ENCODE measurements at regions not wholly inside any gene's neighbourhood (a gene's known extent, or its start where the extent isn't known, plus 50 kb on each side); places are given as distances from the start of the nearest gene placed in this dataset.

- Histone ChIP-seq H3K36me3 (ENCODE audit: control insufficient read depth in 2 of 2, insufficient read depth in 2 of 2, low read length in 1 of 2) (no peaks in the 10 kb centered on the region; a peak in 1 of 4 replicates), H3K4me1 (ENCODE audit: control insufficient read depth, insufficient read depth, low read length) (no peaks in the 10 kb centered on the region), H3K9ac (ENCODE audit: control insufficient read depth, insufficient read depth, low read length) (no peak overlapping the region), H3K27ac (ENCODE audit: control insufficient read depth, insufficient read depth) (no peak overlapping the region), H3K9me3 (replicated peaks; ENCODE audit: control insufficient read depth, insufficient read depth, low read length) (no peaks in the 10 kb centered on the region), H3K4me2 (ENCODE audit: control insufficient read depth, insufficient read depth) (no peak overlapping the region), H3K79me2 (ENCODE audit: control insufficient read depth, insufficient read depth, low read length) (no peaks in the 10 kb centered on the region), H3K4me3 (no peak overlapping the region), H4K20me1 (ENCODE audit: control insufficient read depth, insufficient read depth) (no peaks in the 10 kb centered on the region), H2AFZ (ENCODE audit: control insufficient read depth, low read depth, low read length) (no peak overlapping the region), H3K27me3 (replicated peaks in 1 of 2; ENCODE audit: control insufficient read depth in 2 of 2, insufficient read depth in 2 of 2, low read length in 1 of 2) (no peaks in the 10 kb centered on the region)
- ATAC-seq: no peak
- intact Hi-C loops (cut with micrococcal nuclease; ENCODE audit: unreplicated experiment) (no loop called here), in situ Hi-C loops (cut with MboI) (no loop called here)
- DNase-seq (ENCODE audit: low read depth, low spot score): no peak
- WGBS (ENCODE audit: insufficient coverage, insufficient replicate concordance, low lambda C conversion rate, missing lambda C conversion rate): 11% methylated on average over 2 of the region's 2 CpGs
- TF ChIP-seq MYB (IDR thresholded peaks at IDR 0.05; ENCODE audit: borderline replicate concordance, low read depth, low read length) (no peak), SPI1 (IDR thresholded peaks at IDR 0.05; ENCODE audit: borderline replicate concordance, insufficient read depth, low read depth, low read length) (no peak), ZNF24 (IDR thresholded peaks at IDR 0.05) (no peak), MEF2B (IDR thresholded peaks at IDR 0.05; ENCODE audit: partially characterized antibody, poor library complexity, severe bottlenecking) (no peak), SIX5 (IDR thresholded peaks at IDR 0.05; ENCODE audit: low read depth, low read length, severe bottlenecking) (no peak)
- TF ChIP-seq, protein P1, sequence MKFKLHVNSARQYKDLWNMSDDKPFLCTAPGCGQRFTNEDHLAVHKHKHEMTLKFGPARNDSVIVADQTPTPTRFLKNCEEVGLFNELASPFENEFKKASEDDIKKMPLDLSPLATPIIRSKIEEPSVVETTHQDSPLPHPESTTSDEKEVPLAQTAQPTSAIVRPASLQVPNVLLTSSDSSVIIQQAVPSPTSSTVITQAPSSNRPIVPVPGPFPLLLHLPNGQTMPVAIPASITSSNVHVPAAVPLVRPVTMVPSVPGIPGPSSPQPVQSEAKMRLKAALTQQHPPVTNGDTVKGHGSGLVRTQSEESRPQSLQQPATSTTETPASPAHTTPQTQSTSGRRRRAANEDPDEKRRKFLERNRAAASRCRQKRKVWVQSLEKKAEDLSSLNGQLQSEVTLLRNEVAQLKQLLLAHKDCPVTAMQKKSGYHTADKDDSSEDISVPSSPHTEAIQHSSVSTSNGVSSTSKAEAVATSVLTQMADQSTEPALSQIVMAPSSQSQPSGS (IDR thresholded peaks at IDR 0.05; ENCODE audit: low read length): no peak
- TF ChIP-seq, protein P2, sequence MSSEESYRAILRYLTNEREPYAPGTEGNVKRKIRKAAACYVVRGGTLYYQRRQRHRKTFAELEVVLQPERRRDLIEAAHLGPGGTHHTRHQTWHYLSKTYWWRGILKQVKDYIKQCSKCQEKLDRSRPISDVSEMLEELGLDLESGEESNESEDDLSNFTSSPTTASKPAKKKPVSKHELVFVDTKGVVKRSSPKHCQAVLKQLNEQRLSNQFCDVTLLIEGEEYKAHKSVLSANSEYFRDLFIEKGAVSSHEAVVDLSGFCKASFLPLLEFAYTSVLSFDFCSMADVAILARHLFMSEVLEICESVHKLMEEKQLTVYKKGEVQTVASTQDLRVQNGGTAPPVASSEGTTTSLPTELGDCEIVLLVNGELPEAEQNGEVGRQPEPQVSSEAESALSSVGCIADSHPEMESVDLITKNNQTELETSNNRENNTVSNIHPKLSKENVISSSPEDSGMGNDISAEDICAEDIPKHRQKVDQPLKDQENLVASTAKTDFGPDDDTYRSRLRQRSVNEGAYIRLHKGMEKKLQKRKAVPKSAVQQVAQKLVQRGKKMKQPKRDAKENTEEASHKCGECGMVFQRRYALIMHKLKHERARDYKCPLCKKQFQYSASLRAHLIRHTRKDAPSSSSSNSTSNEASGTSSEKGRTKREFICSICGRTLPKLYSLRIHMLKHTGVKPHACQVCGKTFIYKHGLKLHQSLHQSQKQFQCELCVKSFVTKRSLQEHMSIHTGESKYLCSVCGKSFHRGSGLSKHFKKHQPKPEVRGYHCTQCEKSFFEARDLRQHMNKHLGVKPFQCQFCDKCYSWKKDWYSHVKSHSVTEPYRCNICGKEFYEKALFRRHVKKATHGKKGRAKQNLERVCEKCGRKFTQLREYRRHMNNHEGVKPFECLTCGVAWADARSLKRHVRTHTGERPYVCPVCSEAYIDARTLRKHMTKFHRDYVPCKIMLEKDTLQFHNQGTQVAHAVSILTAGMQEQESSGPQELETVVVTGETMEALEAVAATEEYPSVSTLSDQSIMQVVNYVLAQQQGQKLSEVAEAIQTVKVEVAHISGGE (CRISPR knock-in tag; IDR thresholded peaks at IDR 0.05): no peak
- TF ChIP-seq, protein P3, sequence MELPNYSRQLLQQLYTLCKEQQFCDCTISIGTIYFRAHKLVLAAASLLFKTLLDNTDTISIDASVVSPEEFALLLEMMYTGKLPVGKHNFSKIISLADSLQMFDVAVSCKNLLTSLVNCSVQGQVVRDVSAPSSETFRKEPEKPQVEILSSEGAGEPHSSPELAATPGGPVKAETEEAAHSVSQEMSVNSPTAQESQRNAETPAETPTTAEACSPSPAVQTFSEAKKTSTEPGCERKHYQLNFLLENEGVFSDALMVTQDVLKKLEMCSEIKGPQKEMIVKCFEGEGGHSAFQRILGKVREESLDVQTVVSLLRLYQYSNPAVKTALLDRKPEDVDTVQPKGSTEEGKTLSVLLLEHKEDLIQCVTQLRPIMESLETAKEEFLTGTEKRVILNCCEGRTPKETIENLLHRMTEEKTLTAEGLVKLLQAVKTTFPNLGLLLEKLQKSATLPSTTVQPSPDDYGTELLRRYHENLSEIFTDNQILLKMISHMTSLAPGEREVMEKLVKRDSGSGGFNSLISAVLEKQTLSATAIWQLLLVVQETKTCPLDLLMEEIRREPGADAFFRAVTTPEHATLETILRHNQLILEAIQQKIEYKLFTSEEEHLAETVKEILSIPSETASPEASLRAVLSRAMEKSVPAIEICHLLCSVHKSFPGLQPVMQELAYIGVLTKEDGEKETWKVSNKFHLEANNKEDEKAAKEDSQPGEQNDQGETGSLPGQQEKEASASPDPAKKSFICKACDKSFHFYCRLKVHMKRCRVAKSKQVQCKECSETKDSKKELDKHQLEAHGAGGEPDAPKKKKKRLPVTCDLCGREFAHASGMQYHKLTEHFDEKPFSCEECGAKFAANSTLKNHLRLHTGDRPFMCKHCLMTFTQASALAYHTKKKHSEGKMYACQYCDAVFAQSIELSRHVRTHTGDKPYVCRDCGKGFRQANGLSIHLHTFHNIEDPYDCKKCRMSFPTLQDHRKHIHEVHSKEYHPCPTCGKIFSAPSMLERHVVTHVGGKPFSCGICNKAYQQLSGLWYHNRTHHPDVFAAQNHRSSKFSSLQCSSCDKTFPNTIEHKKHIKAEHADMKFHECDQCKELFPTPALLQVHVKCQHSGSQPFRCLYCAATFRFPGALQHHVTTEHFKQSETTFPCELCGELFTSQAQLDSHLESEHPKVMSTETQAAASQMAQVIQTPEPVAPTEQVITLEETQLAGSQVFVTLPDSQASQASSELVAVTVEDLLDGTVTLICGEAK (IDR thresholded peaks at IDR 0.05; ENCODE audit: borderline replicate concordance): peak; percentile 79
- ChIA-PET POLR2A (no interaction called here), RAD21 (ENCODE audit: unreplicated experiment) (interaction anchor here (1.4 kb wide), 1 partner anchor 20 kb away, joined by 4 read pairs; no protein-coding TSS in a partner anchor), SMC1A (ENCODE audit: uncharacterized antibody, unreplicated experiment) (interaction anchor here (0.7 to 1.5 kb wide), 2 partner anchors 13 to 14 kb away, joined by 5 to 6 read pairs; no protein-coding TSS in a partner anchor), CTCF (interaction anchor here (0.6 to 1.0 kb wide), 3 partner anchors 11 to 95 kb away, joined by 3 to 6 read pairs (median 3); no protein-coding TSS in a partner anchor)
- BruUV-seq (replicated peaks): no TSS peak
- FAIRE-seq: no peak
These were observed 78.7 kb upstream of the SVIL start for GRCh38 chr10:29713450-29713849.
